ENCODE measurements at regions not wholly inside any gene's neighbourhood (a gene's known extent, or its start where the extent isn't known, plus 50 kb on each side); places are given as distances from the start of the nearest gene placed in this dataset.

DNA sequence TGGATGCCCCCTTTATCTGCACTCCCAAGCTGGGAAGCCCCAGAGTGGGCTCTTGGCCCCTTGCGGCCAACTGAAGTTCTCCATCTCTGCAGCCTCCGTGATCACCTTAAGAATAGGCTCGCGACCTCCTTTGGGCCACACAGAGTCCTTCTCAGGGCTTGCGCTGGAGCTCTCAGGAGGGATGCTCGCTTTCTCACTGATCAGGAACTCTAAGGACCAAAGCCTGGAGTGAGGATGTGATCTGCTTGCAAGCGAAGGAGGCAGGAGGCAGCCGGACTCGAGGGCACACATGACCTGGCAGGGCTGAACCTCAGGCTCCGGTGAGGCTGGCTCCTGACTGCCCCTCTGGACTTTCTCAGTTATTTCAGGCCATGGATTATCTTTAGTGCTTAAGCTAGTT is 192.1 kb upstream of the MKI67 start:
- no peak for DNase-seq

DNA sequence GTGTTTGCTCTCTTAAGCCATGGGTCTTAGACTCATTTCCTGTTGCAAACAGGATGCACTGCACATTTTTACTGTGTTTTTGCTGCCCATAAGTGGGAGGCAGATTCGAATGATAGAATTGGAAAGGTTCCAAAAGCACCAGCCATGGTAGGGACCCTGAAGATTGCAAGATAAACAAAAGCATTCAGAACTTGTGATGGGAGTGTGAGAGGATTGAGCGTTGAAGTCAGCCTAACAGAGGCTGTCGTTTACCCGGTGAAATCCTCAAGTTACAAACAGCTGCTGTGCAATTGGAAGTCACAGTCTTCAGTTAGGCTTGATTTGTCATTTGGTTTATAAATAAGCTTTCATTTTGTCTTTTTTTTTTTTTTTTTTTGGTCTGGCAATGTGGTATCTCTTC is 192.7 kb upstream of the MKI67 start:
- DNase-seq = no peak

DNA sequence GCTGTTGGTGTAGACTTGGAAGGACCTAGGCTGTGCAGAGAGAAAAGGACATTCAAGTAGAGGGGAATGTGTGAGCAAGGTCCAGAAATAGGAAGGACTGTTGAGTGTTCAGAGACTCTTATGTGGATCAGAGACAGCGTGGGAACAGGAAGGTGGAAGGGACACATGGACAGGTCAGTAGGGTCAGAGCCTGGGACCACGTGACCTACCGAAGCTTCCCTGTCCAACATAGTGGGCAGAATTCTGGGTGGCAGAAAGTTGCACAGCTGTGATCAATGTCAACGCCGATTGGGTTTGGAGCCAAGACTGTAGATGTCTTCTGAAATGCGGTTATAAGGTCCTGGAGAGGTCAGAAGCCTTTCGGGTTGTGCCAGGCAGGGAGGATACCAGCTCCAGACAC is 195.9 kb upstream of the MKI67 start:
- DNase-seq = no peak

DNA sequence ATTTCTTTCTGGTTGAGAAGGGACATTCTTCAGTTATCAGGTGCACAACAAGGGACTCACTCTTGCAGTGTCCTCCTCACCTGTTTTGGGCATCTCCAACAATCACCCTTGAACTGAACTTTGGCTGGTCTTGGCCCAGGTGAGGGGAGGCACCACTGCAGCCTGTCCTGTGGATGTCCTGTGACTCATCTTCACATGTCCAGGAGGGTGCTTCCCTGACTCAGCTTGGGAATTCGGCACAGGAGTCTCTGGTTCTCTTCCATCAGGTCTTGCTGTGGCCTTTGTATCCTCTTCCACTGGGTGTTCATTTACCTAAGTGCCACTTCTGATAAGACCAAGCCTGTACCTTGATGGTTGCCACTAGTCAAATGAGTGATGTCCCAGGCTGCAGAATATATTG is 196.7 kb upstream of the MKI67 start:
- no peak for DNase-seq

DNA sequence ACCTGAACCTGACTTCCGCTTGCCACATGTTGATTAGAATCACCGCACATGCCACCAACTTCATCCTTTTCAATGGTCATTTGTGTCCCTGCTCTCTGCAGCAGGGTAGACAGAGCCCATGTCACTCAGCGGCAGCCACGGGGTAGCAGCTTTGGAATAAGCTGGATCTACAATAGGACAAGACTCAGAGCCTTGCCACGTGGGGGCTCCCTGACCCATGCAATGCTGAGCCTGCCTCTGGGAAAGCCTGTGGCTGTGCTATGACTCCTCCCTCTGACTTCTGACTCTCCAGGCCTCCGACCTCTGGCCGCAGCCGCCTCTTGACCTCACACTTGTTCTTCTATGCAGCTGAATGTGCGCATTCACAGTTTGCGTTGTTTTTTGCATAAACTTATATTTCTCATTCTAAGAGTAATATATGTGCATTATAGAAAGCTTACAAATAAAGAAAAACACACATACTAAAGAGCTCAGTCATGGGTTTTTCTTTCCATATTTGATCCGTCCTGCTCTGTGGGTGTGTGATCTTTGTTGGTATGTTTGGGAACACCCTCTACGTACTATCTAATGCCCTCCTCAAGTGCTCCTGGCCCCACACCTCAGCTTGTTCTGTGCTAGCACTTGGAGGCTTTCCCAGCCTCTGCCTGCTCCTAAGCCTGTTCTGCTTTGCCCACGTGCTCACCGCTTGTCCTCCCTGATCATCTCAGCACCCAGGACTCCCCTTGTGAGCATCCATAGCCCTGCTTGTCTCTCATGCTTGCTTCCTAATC is 198.0 kb upstream of the MKI67 start:
- no peak for DNase-seq

DNA sequence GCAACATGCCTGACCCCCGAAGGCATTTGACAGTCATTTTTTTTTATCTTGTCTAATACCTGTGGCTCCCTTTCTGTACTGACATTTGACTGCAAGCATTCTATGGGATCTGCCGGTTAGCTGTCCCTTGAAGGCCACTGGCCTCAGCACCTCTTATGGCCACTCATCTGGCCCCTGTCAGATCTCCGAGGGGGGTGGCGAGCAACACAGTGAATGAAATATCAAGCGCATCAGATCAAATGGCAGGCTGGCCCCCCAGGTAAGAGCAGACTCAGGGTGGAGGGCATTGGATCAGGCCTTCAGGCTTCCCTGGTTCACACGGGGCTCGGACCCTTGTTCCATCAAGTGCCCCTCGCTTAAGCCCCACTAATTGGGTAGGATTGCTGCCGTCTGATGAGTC is 199.6 kb upstream of the MKI67 start:
- no peak for DNase-seq

DNA sequence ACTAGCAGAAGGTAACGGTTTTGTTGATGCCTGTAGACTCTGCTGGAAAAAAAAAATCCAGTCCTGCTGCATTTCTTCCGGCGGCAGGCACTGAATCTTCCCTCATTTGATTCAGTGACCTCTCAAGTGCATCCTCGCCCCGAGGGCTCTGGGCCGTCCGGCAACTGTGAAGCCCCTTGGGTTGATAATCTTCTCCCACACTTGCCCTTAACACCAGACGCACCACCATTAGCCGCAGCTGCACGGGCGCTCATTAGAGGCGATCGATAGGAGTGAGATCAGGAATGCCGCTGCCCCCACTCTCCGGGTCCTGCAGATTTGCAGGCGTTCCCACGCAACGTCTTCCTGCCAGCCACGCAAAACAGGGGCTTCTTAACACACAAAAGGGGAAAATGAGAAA is 200.0 kb upstream of the MKI67 start:
- DNase-seq = no peak

DNA sequence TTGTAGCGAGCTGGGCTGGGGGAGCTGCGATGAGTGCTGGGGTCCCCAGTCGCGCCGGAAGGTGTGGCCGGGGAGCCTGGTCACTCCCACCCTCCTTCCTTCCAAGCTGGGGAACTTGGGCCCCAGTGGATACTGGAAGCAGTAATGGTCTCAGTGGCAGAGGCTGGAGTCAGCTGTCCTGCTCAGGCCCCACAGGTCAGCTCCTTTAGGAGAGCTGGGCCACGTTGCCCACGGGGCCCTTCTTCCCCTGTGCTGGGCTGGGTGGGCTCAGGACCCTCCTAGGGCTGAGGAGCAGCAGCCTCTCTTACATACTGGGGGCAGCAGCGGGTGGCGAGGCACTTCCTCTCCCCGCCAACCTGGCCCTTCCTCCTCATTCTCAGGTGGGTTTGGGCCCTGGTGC is 200.6 kb upstream of the MKI67 start:
- DNase-seq = no peak

DNA sequence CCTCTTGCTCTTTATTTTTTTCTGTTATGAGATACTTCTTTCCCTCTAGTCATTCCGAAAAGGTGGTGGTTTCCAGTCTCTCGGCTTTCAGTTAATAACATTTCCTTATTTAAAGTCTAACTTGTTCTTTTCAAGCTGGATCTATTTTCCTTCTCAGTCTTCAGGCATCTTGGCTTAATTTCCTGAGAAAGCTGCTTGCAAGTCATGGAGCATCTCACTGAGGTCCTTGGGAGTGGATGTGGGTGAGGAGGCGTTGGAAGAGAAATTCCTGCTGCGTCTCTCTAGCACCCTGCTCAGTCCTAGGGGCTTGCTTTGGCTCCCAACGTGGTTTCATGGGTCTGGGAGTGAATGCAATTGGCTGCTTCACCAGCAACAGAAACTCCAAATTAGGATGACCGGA is 210.2 kb upstream of the MKI67 start:
- DNase-seq = no peak

DNA sequence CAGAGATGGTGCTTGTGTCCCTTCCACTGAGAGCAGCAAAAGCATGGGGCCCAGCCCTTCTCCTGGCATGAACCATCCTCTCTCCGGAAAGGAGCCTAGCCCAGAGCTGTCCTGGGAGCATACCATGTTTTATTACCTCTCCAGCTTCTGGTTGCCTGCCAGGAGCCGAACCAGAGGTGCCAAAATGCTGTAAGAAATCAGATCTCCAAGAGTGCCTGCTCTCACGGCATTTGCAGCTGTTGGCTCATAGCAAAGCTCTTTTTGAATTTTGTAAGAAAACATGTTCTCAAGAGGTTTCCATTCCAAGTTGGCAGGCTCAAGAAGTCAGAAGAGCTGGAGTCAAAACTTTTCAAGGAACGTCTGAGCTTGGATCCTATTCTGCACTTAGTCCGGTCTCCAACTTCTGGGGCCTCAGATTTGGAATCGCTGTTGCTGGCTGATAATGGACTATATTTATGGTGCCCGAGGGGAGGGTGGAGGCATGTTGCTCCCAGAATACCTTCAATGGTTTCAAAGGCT is 211.7 kb upstream of the MKI67 start:
- no peak for DNase-seq

DNA sequence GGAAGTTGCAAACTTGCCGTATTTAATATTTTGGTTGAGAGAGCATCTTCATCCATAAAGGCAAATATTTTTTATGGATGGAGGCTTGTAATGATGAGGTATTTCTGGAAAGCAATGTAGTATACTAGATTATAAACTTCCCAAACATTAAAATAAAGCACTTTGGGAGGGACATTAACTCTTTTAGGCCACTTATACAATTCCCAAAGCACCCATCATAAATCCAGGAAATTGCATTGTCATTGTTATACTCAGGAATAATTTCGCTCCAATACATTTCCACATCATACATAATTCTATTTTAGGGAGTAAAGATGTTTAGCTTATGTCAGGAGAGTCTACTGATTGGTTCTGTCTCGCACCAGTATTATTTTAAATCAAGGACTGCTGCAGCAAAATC is 212.7 kb upstream of the MKI67 start:
- DNase-seq = no peak

DNA sequence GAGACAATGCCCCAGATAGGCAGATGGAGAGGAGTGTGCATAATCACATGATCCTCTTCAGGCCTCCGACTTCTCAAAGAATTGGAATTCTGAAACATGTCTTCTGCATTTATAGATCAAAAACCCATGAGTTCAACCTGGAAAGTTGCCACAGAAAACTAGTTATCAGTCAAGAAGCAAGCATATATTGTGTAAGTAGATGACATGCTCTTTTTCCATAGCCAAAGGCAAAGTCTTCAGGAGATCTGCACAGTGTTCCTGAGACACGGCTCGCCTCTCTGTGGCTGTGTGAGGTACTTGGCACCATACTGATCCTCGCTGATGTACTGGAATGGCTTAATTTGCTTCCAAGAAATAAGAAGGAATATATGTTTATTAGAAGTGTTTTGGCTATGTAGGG is 213.5 kb upstream of the MKI67 start:
- no peak for DNase-seq

DNA sequence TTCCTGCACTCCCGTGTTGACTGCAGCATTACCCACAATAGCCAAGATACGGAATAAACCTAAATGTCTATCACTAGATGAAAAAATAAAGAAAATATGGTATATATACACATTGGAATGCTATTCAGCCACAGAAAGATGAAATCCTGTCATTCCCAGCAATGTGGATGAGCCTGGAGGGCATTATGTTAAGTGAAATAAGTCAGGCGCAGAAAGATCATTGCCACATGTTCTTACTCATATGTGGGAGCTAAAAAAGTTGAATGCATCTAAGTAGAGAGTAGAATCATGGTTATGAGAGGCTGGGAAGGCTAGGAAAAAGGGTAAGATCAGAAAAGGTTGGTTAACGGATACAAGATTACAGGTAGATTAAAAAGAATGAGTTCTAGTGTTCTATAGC is 219.1 kb upstream of the MKI67 start:
- DNase-seq = no peak

DNA sequence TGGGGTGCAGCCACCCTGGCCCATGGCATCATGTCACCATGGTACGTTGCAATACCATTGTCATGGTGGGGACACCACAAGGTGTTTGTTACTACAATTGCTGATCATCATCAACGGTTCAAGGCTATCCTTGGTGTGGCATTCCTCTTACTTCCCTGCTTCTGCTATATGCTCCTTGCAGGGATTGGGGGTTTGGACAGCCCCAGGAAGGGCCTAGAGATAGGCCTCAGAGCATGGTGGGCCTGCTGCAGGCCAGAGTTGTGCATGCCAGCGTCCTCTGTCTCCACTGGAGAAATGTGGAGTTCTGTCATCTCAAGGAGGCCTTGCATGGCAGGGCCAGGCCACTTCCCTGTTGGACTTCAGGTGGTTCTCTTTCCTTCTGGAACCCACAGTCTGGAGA is 234.6 kb upstream of the MKI67 start:
- DNase-seq = no peak

DNA sequence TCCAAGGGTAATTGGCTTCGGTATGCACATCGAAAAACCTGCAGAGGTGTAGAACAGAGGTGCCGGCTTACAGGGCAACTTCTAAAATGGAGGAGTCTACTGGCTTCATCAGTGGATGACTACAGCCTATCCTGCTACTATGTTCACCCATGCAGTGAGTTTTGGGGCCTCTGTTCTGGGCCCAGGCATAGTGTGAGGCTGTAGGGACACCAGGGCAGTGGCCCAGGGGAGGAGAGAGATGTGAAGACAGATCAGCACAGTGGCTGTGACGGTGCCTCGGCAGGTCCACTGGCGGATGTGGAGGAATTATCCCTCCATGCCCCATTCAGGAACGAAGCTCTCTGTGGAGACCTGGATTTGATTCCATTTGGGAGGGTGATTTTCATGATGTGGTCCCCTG is 235.3 kb upstream of the MKI67 start:
- no peak for DNase-seq

DNA sequence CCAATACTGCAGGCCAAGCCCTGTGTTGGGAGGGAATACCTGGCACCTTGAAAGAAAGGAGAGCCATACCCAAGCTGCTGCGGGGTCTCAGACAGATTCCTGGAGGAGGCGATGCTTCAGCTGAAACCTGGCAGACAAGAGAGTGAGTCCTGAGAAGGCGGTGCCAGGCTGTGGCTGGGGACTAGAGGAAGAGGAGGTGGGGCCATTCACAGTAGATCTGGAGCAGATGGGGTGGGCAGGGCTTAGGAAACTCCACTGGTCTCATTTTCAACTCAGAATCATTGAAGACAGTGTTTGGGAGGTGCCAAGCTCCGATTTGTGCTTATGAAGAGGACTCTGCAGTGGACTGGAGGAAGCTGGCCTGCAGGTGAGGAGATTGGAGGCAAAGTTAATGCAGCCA is 236.3 kb upstream of the MKI67 start:
- DNase-seq = no peak

DNA sequence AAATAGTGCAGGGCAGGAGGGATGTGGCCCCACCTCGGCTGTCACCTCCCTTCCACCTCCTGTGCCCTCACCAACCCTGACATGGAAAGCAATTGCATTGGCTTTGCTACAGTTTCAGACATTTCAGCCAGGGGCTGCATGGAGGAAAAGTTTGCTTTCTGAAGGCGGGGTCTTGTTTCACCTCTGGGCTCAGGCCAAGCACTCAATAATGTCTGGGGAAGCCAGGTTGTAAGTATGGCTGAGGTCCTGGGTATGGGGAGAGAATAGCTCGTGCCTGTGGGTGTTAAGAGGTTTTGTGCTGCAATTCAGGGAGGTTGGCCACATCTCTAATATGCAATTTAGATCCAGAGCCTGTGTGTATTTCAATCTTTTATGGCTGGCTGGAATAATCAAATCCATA is 238.4 kb upstream of the MKI67 start:
- DNase-seq = no peak

DNA sequence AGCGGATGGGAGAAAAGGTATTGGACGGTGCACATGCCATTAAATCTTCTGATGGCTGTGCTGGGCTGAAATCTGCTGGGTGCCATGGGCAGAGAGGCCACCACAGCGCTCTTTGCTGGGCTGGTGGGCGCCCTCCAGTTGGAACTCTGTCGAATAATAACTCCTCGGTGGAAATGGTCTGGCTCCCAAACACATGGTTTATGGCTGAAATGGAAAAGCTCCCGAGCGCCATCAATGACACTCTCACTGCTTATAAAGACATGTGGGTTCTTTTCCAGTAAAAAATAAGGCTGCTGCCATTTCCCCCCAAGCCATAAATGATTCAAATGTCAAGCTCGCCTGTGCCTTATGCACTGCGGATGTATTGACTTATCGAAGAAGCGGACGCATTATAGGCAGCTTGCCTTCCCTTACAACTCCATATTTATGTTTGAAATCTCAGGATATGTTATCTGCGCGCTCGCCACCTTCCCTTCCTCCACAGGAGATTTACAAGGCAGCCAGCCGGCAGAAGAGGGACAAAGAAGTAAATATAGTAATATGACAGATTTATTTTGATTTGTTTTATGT is 239.0 kb upstream of the MKI67 start:
- DNase-seq = no peak

DNA sequence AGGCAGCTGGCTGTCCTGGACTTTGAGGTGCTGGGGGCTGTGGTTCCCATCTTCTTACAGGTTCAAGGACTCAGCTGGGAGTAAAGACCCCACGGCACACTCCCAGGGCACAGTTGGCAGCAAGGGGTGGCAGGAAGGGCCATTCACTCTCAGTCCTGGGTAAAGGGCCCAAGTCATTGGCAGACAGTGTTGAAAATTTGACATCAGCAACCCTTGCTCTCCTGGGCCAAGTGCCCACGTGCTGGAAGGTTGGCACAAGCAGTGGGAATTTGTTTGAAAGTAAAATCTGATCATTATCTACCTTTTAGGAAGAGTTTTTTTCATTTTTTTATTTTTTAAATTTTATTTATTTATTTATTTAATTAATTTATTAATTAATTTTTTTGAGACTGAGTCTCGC is 241.6 kb upstream of the MKI67 start:
- no peak for DNase-seq

DNA sequence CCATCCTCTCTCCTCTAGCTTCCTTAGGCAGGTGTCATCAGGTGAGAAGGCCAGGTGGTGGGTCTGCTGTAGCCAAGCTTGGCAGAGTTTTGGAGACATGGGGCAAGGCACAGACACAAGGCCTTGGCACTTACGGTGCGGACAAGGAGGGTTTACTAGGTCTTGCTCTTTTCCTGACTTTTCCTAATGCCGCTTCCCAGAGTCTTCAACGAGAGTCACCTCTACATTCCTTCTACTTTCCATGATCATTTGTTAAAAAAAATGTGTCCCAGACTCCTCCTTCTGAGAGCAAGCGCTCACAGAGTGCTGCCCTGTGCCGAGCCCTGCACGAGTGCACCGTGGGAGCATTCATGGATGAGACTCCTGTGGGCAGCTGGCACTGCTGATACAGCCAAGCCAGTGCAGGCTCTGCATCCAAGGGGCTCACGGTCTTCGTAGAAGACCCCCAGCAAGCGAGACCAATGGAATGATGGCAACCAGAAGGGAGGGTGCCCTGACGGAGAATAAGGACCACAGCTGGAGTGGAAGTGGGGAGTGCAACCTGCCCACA is 243.0 kb upstream of the MKI67 start:
- DNase-seq = no peak

DNA sequence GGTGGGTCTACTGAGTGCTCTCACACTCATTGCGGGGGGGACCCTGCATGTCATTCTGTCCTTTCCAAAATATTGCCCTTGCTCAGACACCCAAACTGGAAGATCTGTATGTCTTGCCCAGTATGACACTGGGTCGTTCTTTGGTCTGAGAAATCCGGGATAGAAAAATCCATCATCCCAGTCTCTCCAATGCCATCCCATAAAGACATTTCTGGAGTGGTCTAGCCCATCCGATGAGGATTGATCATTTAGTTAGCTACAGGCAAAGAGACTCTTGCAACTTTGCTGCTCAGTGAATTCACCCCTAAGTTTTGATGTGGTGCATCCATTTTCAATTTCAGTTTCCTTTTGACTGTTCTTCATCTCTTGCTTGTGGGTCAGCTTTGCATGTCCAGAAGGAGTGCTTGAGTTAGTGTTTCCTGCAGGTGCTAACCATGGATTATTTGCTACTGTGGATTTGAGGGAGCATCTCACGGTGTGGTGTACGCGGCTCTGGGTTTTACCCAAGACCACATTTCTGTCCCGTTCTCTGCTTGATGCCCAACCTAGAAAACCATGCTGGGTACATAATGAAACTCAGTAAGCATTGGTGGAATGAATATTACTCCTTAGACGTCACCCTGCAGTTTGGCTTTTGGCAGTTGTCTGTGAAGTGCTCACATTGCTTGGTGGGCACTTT is 247.0 kb upstream of the MKI67 start:
- no peak for DNase-seq

DNA sequence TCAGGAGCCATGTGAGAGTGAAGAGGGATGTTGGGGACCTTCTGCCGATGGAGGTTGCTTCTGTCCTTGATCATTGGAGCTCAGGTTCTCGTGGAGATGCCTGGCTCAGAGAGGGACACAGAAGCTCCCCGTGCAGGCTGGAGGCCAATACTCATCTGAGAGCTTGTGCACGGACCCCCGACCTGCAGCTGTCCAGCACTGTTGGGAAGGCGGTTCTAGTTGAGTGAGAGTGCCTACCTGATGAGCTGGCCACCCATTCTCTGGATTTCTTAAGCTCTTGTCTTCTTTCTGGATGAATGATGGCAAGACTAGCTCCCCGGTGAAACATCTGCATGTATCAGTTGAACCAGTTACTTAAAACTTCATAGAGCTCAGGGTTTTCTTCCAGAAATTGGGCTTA is 247.6 kb upstream of the MKI67 start:
- DNase-seq = no peak

DNA sequence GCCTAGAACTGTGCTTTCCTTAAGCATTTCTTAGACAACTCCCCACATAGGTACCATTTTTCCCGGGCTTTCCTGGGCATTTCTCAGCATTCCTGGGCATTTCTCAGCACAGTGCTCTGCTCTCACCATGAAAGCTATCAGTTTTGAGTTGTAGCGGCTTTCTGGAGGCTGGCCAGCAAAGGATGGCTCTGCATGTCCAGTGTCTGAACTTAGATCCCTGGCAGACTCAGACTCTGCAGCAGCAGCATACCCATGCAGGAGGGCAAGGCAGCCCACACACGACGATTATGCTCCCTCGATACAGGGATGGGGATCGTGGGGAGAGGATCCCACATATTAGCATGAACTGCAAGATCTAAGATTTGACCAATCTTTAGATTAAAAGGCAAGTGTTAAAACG is 248.9 kb upstream of the MKI67 start:
- no peak for DNase-seq

DNA sequence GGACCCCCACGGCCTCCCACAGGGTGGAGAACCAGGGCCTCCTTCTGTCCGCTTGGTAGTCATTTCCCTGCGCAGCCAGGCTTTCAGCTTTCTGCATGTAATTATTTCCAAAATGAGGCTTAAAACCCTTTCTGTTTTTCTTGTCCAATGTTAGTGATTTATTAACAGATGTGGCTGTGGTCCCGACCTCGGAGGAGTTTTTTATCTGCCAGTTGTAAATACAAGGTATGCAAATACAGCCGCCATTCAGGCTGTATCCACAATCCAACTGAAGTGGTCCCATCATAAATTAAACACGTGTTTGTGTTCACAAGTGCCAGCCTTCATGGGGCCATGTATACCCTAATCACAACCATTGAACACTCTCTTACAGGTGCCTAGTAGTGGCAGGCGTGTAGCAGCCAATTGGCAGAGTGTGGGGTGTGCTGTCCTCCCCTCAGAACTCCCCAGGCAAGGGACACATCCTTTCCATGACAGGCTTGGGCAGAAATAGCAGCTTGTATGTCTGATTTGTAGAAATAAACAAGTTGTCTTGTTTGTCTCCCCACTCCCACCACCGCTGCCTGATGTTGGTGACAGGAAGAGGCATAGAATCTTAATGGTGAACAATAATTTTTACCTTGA is 251.3 kb upstream of the MKI67 start:
- no peak for DNase-seq

Data from stimulated activated CD4-positive, alpha-beta T cell treated with anti-CD3 and anti-CD28 coated beads, Interleukin-4, amount 100 ng/mL, for 24 hours (primary cell).